C4-2B (cell line): ENCODE measurements at regions not wholly inside any gene's neighbourhood (a gene's known extent, or its start where the extent isn't known, plus 50 kb on each side); places are given as distances from the start of the nearest gene placed in this dataset.

Experiments
- ZFX ChIP-seq: fragments of 450-650 bp; IDR thresholded peaks from 2 replicates; pipeline ENCODE4 v1.6.1; 2017
- TF ChIP-seq, protein P1 (sequence below): fragments of 450-650 bp; conservative IDR thresholded peaks from 2 replicates; pipeline ENCODE4 v1.5.1; 2017; ENCODE audit warnings: mild to moderate bottlenecking

DNA sequence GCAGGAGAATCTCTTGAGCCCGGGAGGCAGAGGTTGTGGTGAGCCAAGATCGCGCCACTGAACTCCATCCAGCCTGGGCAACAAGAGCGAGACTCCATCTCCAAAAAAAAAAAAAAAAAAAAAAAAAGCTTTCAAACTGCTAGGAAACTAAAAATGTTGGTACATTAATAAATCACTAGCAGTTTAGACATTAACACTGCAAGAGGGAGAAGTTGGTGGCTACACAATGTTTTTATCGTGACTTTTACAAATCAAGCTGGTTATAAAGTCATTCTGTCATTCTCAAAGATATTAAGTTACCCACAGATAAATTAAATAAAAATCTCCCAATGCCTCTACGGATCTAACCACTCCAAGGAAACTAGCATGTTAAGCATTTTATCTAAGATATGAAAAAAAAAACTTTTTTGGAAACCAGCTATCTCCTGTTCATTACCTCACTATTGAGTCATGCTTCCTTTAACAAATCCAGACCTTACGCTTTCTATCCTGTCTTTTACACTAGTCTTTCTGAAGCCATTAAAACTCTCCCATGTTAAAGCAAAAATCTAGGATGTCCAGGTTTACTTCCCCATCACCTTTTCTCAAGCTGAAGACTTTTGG is 85.9 kb upstream of the SMURF2 start:
- TF ChIP-seq, protein P1, sequence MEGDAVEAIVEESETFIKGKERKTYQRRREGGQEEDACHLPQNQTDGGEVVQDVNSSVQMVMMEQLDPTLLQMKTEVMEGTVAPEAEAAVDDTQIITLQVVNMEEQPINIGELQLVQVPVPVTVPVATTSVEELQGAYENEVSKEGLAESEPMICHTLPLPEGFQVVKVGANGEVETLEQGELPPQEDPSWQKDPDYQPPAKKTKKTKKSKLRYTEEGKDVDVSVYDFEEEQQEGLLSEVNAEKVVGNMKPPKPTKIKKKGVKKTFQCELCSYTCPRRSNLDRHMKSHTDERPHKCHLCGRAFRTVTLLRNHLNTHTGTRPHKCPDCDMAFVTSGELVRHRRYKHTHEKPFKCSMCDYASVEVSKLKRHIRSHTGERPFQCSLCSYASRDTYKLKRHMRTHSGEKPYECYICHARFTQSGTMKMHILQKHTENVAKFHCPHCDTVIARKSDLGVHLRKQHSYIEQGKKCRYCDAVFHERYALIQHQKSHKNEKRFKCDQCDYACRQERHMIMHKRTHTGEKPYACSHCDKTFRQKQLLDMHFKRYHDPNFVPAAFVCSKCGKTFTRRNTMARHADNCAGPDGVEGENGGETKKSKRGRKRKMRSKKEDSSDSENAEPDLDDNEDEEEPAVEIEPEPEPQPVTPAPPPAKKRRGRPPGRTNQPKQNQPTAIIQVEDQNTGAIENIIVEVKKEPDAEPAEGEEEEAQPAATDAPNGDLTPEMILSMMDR = no peak
- no peak for TF ChIP-seq ZFX
